IPS-20b (cell line): ENCODE measurements at regions not wholly inside any gene's neighbourhood (a gene's known extent, or its start where the extent isn't known, plus 50 kb on each side); places are given as distances from the start of the nearest gene placed in this dataset.
"Not testable (repeated sequence)": the region's sequence is repeated elsewhere in the genome, so short reads cannot be mapped to it uniquely, and the experiment has no call there.

Experiments used
- H3K27ac ChIP-seq: one replicate; pipeline ENCODE4 v1.5.1; 2013; ENCODE audit warnings: low read length
- H3K27me3 ChIP-seq: 2 replicates; pipeline ENCODE4 v1.6.1; 2013; ENCODE audit warnings: mild to moderate bottlenecking, low read length, inconsistent platforms; ENCODE audit not compliant: insufficient read depth
- H3K36me3 ChIP-seq: 2 replicates; pipeline ENCODE4 v1.6.1; 2013; ENCODE audit warnings: low read depth, mild to moderate bottlenecking, inconsistent platforms, low read length, moderate library complexity; ENCODE audit not compliant: insufficient read depth
- H3K4me1 ChIP-seq: 2 replicates; pipeline ENCODE4 v1.6.1; 2013; ENCODE audit warnings: mild to moderate bottlenecking, control low read depth, inconsistent platforms, low read length, moderate library complexity; ENCODE audit not compliant: insufficient read depth
- H3K4me3 ChIP-seq: 2 replicates; pipeline ENCODE4 v1.5.1; 2013; ENCODE audit warnings: mild to moderate bottlenecking, low read length, inconsistent platforms
- H3K9ac ChIP-seq: 2 replicates; pipeline ENCODE4 v1.6.1; 2013; ENCODE audit warnings: low read depth, mild to moderate bottlenecking, inconsistent platforms, low read length, moderate library complexity
- H3K9me3 ChIP-seq: 2 replicates; pipeline ENCODE4 v1.6.1; 2013; ENCODE audit warnings: mild to moderate bottlenecking, low read depth, low read length, inconsistent platforms; ENCODE audit not compliant: insufficient read depth

DNA sequence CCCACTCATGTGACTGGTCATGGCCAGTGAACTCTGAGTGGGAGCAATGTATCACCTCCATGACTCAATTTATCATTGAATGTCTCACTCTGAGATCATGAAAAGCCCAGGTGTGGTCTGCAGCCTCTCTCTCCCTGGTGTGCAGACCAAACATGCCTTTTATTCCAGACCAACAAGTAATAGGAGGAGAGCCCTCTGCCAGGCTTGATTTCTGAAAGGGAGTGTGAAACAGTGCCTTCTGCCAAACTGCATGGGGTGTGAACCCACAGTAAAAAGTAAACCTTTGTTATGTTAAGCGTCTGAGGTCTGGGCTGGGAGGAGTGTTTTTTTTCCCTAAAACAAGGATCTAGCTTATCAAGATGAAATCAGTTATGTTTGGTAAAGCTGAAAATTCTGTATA is 601.2 kb downstream of the ADCYAP1 start:
- no peak overlapping the region for H3K4me3 ChIP-seq
- H3K9me3 ChIP-seq: no peaks in the 10 kb centered on the region
- no peaks in the 10 kb centered on the region for H3K36me3 ChIP-seq
- H3K27ac ChIP-seq: no peak overlapping the region
- H3K4me1 ChIP-seq: peaks cover 11% of the 10 kb centered on the region; the same call in 1 of the 2 replicates
- no peaks in the 10 kb centered on the region for H3K27me3 ChIP-seq
- no peak overlapping the region for H3K9ac ChIP-seq

DNA sequence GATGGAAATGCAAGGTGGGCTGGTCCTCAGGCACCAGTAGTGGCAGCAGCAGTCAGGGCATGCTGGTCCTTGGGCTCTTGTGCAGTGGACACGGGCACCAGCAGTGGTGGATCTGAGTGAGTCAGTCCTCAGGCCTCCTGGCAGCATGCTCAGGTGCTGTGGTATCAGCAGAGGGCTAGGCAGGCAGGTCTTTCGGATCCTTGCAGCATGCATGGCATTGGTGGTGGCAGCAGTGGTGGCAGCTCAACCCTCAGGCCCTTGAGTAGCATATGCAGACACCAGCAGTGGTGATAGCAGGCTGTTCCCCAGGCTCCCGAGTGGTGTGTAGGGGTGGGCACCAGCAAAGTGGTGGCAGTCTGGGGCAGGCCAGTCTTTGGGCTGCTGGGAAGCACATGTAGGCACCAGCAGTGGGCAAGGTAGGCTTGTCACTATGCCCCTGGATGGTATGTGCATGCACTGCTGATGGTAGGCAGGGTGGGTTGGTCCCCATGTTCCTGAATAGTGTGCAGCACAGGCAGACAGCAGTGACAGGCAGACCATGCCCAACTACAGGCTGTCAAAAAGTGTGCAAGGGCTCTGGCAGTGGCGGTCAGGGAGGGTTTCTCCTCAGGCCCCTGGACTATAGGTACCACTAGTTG is 606.0 kb downstream of the ADCYAP1 start:
- no peaks in the 10 kb centered on the region for H3K9me3 ChIP-seq
- no peaks in the 10 kb centered on the region for H3K36me3 ChIP-seq
- no peak overlapping the region for H3K27ac ChIP-seq
- no peak overlapping the region for H3K4me3 ChIP-seq
- H3K9ac ChIP-seq: no peak overlapping the region
- peaks cover 13% of the 10 kb centered on the region; the same call in 1 of the 2 replicates for H3K4me1 ChIP-seq
- H3K27me3 ChIP-seq: no peaks in the 10 kb centered on the region

DNA sequence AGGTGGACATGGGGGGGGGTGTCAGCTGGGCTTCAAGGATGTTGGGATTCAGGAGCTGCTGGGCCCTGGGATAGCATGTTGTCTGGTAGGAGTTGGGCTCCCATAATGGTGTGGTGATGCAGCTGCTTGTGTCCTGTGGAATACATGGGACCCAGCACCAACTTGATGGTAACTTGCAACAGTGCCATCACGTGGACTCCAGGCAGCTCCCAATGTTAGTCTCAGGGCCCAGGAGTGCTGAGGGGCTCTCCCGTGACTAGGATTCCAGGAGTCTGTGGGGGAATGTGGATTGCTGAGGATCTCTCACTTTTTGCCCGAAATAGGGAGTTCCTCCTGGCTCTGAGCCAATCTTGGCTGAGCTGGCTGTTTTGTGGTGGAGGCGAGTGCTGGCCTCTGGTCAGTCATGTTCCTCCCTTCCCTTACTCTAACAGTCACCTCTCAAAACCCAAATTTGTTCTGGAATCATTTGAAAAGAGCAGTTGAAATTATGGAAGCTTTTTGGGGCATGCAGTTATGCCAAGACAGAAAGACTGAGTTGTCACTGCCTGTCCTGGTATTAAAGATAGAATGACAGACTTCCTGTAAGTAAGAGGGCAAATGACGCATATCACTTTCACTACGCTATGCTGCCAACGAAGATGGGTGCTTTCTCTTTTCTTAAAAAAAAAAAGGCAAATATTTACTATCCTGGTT is 607.1 kb downstream of the ADCYAP1 start:
- Histone ChIP-seq H3K4me1 (0 out of 2 replicates have a peak, but pooled peaks cover 4% of the 10 kb centered on the region), H3K9me3 (no peaks in the 10 kb centered on the region)

DNA sequence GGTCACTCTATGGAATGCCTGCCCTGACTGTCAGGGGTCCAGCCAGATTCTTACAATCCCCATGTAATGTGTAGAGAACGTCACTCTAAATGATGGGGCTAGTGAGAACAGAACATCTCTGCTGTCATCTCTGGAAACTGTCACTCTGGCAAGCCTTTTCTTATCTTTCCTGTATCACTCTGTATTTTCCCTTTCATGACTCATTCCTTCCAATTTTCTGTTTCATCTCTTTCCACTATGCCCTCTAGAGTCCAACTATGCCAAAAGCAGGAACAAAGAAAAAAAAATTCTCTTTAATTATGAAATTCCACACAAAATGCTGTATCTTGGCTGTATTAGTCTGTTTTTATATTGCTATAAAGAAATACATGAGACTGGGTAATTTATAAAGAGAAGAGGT is 608.8 kb downstream of the ADCYAP1 start:
- no peak overlapping the region for H3K4me3 ChIP-seq
- H3K9ac ChIP-seq: no peak overlapping the region
- no peak overlapping the region for H3K27ac ChIP-seq
- H3K4me1 ChIP-seq: 0 out of 2 replicates have a peak, but pooled peaks cover 4% of the 10 kb centered on the region
- H3K27me3 ChIP-seq: no peaks in the 10 kb centered on the region
- no peaks in the 10 kb centered on the region for H3K9me3 ChIP-seq
- H3K36me3 ChIP-seq: no peaks in the 10 kb centered on the region

More for the DNA sequence above, 607.1 kb downstream of the ADCYAP1 start:
- H3K4me3 ChIP-seq: no peak overlapping the region
- no peaks in the 10 kb centered on the region for H3K36me3 ChIP-seq
- H3K27me3 ChIP-seq: no peaks in the 10 kb centered on the region
- no peak overlapping the region for H3K9ac ChIP-seq
- no peak overlapping the region for H3K27ac ChIP-seq

DNA sequence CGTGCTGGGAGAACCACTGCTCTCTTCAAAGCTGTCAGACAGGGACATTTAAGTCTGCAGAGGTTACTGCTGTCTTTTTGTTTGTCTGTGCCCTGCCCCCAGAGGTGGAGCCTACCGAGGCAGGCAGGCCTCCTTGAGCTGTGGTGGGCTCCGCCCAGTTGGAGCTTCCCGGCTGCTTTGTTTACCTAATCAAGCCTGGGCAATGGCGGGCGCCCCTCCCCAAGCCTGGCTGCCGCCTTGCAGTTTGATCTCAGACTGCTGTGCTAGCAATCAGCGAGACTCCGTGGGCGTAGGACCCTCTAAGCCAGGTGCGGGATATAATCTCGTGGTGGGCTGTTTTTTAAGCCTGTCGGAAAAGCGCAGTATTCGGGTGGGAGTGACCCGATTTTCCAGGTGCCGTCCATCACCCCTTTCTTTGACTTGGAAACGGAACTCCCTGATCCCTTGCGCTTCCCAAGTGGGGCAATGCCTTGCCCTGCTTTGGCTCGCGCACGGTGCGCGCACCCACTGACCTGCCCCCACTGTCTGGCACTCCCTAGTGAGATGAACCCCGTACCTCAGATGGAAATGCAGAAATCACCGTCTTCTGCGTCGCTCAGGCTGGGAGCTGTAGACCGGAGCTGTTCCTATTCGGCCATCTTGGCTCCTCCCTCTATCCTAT is 617.0 kb downstream of the ADCYAP1 start:
- not testable (repeated sequence) for H3K9ac ChIP-seq, H3K9me3 ChIP-seq, H3K27me3 ChIP-seq, H3K4me1 ChIP-seq, H3K27ac ChIP-seq, H3K4me3 ChIP-seq, H3K36me3 ChIP-seq

DNA sequence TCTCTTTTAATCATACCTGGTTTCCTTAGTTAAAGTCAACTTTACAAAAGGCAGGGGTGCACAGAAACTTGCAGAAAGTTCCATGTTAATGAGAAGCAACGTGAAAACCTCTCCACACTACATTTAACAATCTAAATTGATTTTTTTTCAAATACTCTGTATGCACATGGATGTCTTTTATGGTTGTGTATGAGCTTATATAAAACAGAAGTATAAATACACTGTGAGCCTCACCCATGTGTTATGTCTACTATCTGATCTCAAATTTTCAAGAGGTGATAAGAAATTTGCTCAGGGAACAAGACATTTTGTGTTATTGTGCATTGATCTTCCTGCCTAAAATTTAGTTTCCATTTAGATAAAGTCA is 617.6 kb downstream of the ADCYAP1 start:
- no peaks in the 10 kb centered on the region for H3K27me3 ChIP-seq
- H3K36me3 ChIP-seq: no peaks in the 10 kb centered on the region
- H3K27ac ChIP-seq: no peak overlapping the region
- H3K4me1 ChIP-seq: no peaks in the 10 kb centered on the region
- H3K4me3 ChIP-seq: no peak overlapping the region
- H3K9ac ChIP-seq: no peak overlapping the region
- no peaks in the 10 kb centered on the region for H3K9me3 ChIP-seq

DNA sequence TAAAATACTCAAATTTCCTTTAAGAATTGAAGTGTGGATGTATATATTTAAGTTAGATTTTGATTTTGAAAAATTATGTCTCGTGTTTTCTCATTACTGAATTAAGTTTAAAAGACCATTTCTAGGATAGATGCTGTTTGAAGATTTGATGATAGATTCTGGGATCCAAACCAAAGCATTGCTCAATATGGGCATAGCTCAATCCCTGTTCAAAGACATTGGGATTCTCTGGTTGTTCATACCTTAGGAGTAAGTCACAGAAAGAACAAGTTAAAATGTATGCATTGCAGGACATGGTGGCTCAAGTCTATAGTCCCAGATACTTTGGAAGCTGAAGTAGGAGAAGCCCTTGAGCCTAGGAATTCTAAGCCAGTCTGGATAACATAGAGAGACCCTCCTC is 622.3 kb downstream of the ADCYAP1 start:
- no peaks in the 10 kb centered on the region for H3K27me3 ChIP-seq
- H3K9me3 ChIP-seq: no peaks in the 10 kb centered on the region
- H3K36me3 ChIP-seq: no peaks in the 10 kb centered on the region
- no peaks in the 10 kb centered on the region for H3K4me1 ChIP-seq
- no peak overlapping the region for H3K27ac ChIP-seq
- no peak overlapping the region for H3K9ac ChIP-seq
- H3K4me3 ChIP-seq: no peak overlapping the region

DNA sequence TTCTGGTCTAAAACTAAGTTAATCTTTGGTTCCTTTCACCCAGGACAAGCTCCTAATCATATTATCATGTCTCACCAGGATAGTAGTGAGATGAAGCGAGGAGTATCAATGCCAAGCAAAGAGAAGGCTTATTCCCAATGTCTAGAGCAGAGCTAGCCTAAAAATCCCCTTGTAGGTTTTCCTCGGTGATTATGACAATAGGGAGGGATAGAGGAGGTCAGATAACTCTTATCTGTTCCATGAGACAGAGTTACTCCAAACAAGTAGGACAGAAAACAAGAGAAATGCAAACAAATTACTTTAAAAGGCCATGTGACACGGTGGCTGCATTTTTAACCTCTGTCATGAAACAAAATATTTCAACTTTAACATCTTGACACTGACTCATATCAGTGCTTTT is 623.1 kb downstream of the ADCYAP1 start:
- no peak overlapping the region for H3K4me3 ChIP-seq
- H3K27me3 ChIP-seq: no peaks in the 10 kb centered on the region
- no peak overlapping the region for H3K9ac ChIP-seq
- no peaks in the 10 kb centered on the region for H3K9me3 ChIP-seq
- H3K27ac ChIP-seq: no peak overlapping the region
- no peaks in the 10 kb centered on the region for H3K36me3 ChIP-seq
- H3K4me1 ChIP-seq: no peaks in the 10 kb centered on the region

DNA sequence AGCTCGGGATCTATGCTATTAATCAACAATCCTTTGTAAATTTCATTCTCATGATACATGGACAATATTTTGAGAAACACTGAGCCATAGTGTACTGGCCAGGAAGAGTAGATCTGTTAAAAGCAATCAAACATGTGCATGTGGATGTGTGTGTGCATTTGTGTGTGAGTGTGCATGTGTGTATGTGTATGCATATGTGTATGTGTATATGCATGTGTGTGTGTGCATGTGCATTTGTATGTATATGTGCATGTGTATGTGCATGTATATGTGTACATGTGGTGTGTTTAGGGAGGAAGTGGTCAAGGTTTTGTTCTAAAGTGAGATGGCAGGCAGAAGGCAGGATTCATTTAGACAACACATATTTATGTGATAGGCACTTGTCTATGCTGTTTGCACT is 623.8 kb downstream of the ADCYAP1 start:
- Histone ChIP-seq H3K9ac (no peak overlapping the region), H3K4me3 (no peak overlapping the region), H3K36me3 (no peaks in the 10 kb centered on the region), H3K27ac (no peak overlapping the region), H3K27me3 (no peaks in the 10 kb centered on the region), H3K4me1 (no peaks in the 10 kb centered on the region), H3K9me3 (no peaks in the 10 kb centered on the region)

DNA sequence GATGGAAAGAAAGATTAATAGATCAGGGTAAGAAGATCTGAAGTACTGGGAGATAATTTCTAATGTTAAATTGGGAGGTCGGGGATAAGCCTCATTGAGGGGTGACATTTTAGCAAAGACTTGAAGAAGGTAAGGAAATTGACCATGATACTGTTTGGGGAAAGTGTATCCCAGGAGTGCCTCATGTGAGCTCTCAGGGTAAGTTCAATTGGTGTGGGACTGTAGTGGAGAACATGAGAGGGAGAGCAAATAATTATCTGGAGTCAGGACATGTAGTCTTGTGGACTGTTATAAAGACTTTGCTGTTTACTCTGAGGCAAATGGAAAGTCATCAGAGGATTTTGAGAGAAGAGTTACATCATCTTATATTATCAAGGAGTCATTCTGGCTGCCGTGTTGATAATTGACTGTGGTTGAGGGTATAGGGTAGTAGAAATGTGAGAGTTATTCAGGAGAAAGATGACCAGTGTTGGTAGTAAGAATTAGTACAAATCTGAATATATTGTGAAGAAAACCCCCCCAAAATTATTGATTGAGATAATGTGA is 624.4 kb downstream of the ADCYAP1 start:
- H3K9ac ChIP-seq: no peak overlapping the region
- H3K36me3 ChIP-seq: no peaks in the 10 kb centered on the region
- H3K4me3 ChIP-seq: no peak overlapping the region

DNA sequence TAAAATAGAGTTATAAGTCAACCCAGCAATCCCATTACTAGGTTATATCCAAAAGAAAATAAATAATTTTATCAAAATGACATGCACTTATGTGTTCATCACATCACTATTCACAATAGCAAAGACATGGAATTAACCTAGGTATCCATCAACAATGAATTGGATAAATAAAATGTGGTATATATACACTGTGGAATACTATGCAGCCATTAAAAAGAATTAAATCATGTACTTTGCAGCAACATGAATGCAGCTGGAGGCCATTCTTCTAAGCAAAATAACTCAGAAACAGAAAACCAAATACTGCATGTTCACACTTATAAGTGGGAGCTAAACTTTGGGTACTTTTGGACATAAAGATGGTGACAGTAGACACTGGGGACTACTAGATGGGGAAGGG is 626.0 kb downstream of the ADCYAP1 start:
- Histone ChIP-seq H3K4me3 (no peak overlapping the region), H3K36me3 (no peaks in the 10 kb centered on the region), H3K9me3 (no peaks in the 10 kb centered on the region), H3K4me1 (no peaks in the 10 kb centered on the region), H3K27me3 (no peaks in the 10 kb centered on the region), H3K9ac (no peak overlapping the region), H3K27ac (no peak overlapping the region)

More for the DNA sequence above, 624.4 kb downstream of the ADCYAP1 start:
- Histone ChIP-seq H3K4me1 (no peaks in the 10 kb centered on the region), H3K9me3 (no peaks in the 10 kb centered on the region), H3K27ac (no peak overlapping the region), H3K27me3 (no peaks in the 10 kb centered on the region)

DNA sequence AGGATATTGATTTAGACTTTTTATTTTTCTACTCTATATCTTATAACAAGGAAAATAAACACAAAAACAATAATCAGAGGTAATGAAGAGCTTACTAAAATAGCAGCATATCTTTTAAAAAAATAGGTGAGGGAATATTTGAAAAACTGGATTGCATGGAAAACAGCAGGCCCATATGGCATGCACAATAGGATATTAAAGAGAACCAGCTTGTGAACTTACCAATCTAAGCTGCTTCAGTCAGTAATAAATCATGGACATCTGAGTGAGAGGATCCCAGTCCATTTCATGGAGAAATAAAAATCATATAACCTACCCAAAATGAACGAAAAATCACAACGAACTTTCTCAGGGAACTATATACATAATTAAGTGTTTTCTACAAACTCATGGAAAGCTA is 634.6 kb downstream of the ADCYAP1 start:
- Histone ChIP-seq H3K27me3 (no peaks in the 10 kb centered on the region), H3K4me1 (no peaks in the 10 kb centered on the region), H3K9me3 (no peaks in the 10 kb centered on the region), H3K27ac (no peak overlapping the region), H3K4me3 (no peak overlapping the region), H3K36me3 (no peaks in the 10 kb centered on the region), H3K9ac (no peak overlapping the region)
